Fibroblast of mammary gland (primary cell): ENCODE measurements at regions not wholly inside any gene's neighbourhood (a gene's known extent, or its start where the extent isn't known, plus 50 kb on each side); places are given as distances from the start of the nearest gene placed in this dataset.

Experiments used
- DNase-seq: peaks from one replicate; pipeline ENCODE4 v3.0.0-alpha.2; 2010; ENCODE audit warnings: low read depth
- H3K4me3 ChIP-seq: 2 replicates; pipeline ENCODE4 v1.5.1; 2011; ENCODE audit warnings: low read depth, mild to moderate bottlenecking, low read length, moderate library complexity; ENCODE audit not compliant: control insufficient read depth
- TF ChIP-seq, protein P1 (sequence below): conservative IDR thresholded peaks from 2 replicates; pipeline ENCODE4 v1.5.1; 2011; ENCODE audit warnings: low read depth, low read length, inconsistent platforms; ENCODE audit not compliant: control insufficient read depth, insufficient read depth

DNA sequence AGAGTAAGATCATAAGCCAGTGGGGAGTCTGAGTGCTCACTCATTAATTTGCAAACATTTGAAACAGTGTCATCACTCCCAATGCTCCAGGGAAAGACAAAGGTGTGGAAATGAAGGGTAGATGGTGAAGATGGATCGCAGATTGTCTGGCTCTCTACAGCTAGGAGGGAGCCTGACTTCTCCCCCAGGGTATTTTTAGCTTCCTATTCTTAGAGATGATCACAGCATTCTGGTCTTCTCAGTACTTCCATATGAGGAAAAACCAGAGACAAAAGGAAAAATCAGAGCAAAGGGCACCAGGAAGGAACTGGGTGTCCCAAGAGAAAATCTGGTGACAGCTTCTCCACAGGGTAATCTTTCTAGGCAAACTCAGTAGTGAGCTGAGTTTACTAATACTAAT lies 401.9 kb upstream of the GRIA1 start:
- H3K4me3 ChIP-seq, result no peak overlapping the region
- TF ChIP-seq, protein P1, sequence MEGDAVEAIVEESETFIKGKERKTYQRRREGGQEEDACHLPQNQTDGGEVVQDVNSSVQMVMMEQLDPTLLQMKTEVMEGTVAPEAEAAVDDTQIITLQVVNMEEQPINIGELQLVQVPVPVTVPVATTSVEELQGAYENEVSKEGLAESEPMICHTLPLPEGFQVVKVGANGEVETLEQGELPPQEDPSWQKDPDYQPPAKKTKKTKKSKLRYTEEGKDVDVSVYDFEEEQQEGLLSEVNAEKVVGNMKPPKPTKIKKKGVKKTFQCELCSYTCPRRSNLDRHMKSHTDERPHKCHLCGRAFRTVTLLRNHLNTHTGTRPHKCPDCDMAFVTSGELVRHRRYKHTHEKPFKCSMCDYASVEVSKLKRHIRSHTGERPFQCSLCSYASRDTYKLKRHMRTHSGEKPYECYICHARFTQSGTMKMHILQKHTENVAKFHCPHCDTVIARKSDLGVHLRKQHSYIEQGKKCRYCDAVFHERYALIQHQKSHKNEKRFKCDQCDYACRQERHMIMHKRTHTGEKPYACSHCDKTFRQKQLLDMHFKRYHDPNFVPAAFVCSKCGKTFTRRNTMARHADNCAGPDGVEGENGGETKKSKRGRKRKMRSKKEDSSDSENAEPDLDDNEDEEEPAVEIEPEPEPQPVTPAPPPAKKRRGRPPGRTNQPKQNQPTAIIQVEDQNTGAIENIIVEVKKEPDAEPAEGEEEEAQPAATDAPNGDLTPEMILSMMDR, result no peak
- no peak for DNase-seq

DNA sequence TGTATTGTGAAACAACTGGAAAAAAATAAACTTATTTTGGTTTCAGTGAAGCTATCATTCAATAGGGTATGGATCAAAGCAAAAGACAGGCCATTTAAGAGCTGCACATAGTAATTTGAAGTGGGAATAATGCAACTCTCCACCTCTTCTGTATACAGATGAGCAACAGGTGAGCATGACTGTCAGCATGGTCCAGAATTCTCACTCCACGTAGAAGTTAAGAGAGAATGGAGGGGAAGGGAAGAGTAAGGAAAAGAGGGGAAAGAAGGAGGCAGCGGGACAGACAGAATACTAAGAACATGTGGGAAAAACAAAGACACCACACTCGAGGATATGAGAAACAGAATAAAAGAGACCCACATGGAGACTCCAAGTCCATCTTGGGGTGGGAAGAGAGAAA lies 396.1 kb upstream of the GRIA1 start:
- H3K4me3 ChIP-seq, result no peak overlapping the region
- TF ChIP-seq, protein P1, result no peak
- DNase-seq, result no peak

DNA sequence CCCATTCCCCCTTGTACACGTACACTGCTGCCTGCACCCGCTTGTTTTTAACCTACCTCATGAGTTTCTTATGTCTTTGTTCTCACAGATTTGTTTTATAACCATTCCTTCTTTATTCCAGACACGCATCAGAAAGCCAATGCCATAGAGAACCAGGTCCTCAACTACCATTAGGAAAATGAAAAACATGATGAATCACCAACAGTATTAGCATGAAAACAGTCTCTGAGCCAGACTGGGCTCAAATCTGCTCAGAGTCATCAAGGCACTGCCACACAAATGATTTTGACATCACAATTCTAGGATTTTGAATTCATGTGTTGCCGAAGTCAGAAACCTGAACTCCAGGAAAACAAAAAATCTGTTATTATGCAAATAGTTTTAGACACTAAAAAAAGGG lies 394.1 kb upstream of the GRIA1 start:
- H3K4me3 ChIP-seq, result no peak overlapping the region
- no peak for DNase-seq
- TF ChIP-seq, protein P1, result no peak

DNA sequence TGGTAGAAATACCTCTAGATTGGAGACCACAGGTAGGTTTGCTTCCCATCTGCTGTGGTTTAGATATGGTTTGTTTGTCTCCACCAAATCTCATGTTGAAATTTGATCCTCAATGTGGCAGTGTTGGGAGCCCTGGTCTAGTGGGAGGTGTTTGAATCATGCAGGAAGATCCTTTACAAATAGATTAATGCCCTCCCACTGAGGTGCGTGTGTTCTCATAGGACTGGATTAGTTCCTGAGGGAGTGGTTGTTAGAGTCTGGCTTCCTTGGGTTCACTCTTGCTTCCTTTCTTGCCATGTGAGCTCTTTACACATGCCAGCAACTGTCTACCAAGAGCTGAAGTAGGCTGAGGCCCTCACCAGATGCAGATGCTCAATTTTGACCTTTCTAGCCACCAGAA lies 391.1 kb upstream of the GRIA1 start:
- no peak overlapping the region for H3K4me3 ChIP-seq
- TF ChIP-seq, protein P1, result no peak
- DNase-seq, result no peak

DNA sequence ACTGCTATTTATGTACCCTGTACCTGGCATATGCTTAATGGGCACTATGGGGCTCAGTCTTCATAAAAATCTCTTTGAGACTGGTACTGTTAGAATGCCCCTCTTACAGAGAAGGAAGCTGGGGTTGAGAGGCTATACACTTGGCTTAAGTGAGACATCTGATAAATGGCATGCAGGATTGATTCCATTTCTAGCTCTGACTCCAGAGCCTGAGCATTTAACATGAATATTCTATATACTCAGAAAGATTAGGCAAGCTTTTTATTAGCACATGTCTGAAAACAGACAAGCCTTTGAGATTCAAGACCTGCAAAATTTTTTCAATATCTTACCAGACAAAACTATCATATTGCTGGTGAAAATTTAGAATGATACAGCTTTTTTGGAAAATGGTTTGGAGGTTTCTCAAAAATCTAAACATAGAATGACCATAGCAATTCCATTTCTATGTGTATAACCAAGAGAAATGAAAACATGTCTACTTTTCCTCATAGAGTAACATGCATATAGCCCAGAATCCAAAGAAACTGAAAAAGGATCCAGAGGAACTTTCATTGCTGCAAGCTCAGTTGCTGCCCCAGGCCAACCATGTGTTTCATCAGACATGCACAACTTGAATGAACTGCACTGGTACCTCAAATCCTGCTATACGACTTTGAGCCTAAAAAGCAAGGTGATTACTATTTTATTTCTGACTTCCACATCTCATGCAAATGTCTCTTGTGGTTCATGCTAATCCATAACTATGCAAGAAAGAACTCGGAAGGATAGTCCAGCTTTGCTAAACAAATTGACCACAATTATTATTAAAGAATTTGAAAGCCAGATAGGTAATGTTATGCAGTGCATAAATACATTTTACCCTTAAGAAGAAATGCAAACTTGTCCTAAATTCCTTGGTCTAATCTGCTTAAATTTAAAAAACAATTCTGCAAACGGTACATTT lies 389.0 kb upstream of the GRIA1 start:
- H3K4me3 ChIP-seq, result no peak overlapping the region
- TF ChIP-seq, protein P1, result no peak
- no peak for DNase-seq

DNA sequence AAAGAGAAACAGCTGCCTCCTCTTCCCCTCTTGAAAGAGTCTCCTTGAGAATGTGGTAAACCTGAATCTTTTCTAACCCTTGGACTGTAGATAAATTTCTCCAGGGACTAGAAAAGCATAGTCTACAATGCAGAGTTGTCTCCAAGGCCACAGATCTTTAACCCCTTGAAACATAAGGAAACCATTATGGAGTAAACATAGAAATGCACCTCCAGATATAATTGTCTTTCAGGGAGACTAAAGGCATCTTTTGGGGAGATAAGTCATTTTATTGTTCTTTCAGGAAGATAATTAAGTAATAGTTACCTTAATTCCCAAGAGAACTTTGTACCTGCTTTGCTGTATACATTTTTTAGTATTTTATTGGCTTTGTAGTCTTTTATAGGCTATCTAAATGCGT lies 373.6 kb upstream of the GRIA1 start:
- TF ChIP-seq, protein P1, result no peak
- no peak for DNase-seq
- H3K4me3 ChIP-seq, result no peak overlapping the region
